GM12878 (cell line): ENCODE measurements at regions not wholly inside any gene's neighbourhood (a gene's known extent, or its start where the extent isn't known, plus 50 kb on each side); places are given as distances from the start of the nearest gene placed in this dataset.

Source experiments
- ATAC-seq: fragments of 200-7000 bp; cut with Tn5 transposase; 3 replicates; pipeline ENCODE4 v1.9.1; 2020; ENCODE audit warnings: mild to moderate bottlenecking, moderate library complexity
- BruUV-seq: library from RNA; stranded (reverse); fragments of 400-500 nt; replicated peaks from 2 replicates; lab custom pipeline; 2021; lab: Mats Ljungman, UMichigan
- CTCF ChIA-PET: fragments of 300-600 bp; sonication (Branson Sonifier 250); formaldehyde crosslinking; extraction: SDS; loops from one replicate; lab custom pipeline; 2021; ENCODE audit warnings: inconsistent platforms; lab: Yijun Ruan, JAX
- POLR2A ChIA-PET: fragments of 350-600 bp; formaldehyde crosslinking; extraction: SDS; loops from one replicate; lab custom pipeline; 2021; ENCODE audit warnings: inconsistent platforms; lab: Charles Lee
- RAD21 ChIA-PET: fragments of 300-600 bp; sonication (Branson Sonifier 250); formaldehyde crosslinking; loops from one replicate; lab custom pipeline; 2023; ENCODE audit warnings: antibody characterized with exemption; ENCODE audit not compliant: unreplicated experiment; lab: Charles Lee
- SMC1A ChIA-PET: fragments of 300-600 bp; sonication (Branson Sonifier 250); formaldehyde crosslinking; loops from one replicate; lab custom pipeline; 2023; ENCODE audit not compliant: unreplicated experiment, uncharacterized antibody; lab: Charles Lee
- DNase-seq: peaks from one replicate; pipeline ENCODE4 v3.0.0-alpha.2; 2011; ENCODE audit warnings: low read depth, low spot score
- FAIRE-seq: peaks from 3 replicates; lab custom pipeline; 2011; peaks lifted over from hg19 to GRCh38; lab: Jason Lieb, UNC
- H2AFZ ChIP-seq: 2 replicates; pipeline ENCODE4 v1.6.0; 2011; ENCODE audit warnings: low read depth, low read length, control low read depth; ENCODE audit not compliant: control insufficient read depth
- H3K27ac ChIP-seq: 2 replicates; pipeline ENCODE4 v1.5.1; 2011; ENCODE audit warnings: control low read depth; ENCODE audit not compliant: control insufficient read depth, insufficient read depth
- H3K27me3 ChIP-seq, 2 experiments: replicated peaks in 1 of 2; 2 replicates each; pipeline versions ENCODE4 v1.6.0 to v1.6.1; 2011; ENCODE audit warnings: low read length in 1 of 2; ENCODE audit not compliant: control insufficient read depth in 2 of 2, insufficient read depth in 2 of 2
- H3K36me3 ChIP-seq, 2 experiments: 2 replicates each; pipeline ENCODE4 v1.5.1; 2011; ENCODE audit warnings: low read length in 1 of 2; ENCODE audit not compliant: control insufficient read depth in 2 of 2, insufficient read depth in 2 of 2
- H3K4me1 ChIP-seq: 2 replicates; pipeline ENCODE4 v1.6.1; 2011; ENCODE audit warnings: mild to moderate bottlenecking, low read length, moderate library complexity, mixed read lengths; ENCODE audit not compliant: control insufficient read depth, insufficient read depth
- H3K4me2 ChIP-seq: 2 replicates; pipeline ENCODE4 v1.6.0; 2011; ENCODE audit warnings: control low read depth; ENCODE audit not compliant: control insufficient read depth, insufficient read depth
- H3K4me3 ChIP-seq: fragments of 200-600 bp; sonication (generic); 2 replicates; pipeline ENCODE4 v1.5.1; 2016
- H3K79me2 ChIP-seq: 2 replicates; pipeline ENCODE4 v1.6.0; 2011; ENCODE audit warnings: low read length; ENCODE audit not compliant: control insufficient read depth, insufficient read depth
- H3K9ac ChIP-seq: 2 replicates; pipeline ENCODE4 v1.8.0; 2011; ENCODE audit warnings: low read length, control low read depth, mixed read lengths; ENCODE audit not compliant: control insufficient read depth, insufficient read depth
- H3K9me3 ChIP-seq: replicated peaks from 3 replicates; pipeline ENCODE4 v1.5.1; 2011; ENCODE audit warnings: mild to moderate bottlenecking, low read length; ENCODE audit not compliant: control insufficient read depth, insufficient read depth
- H4K20me1 ChIP-seq: 2 replicates; pipeline ENCODE4 v1.6.0; 2011; ENCODE audit not compliant: control insufficient read depth, insufficient read depth
- ASH2L ChIP-seq: fragments of 300-600, 200-600 bp; sonication (generic); IDR thresholded peaks from 2 replicates; pipeline ENCODE4 v1.6.1; 2017; ENCODE audit warnings: low read depth, mild to moderate bottlenecking, borderline replicate concordance
- ATF3 ChIP-seq: IDR thresholded peaks from 2 replicates; pipeline ENCODE4 v1.6.1; 2011; ENCODE audit warnings: low read depth, mild to moderate bottlenecking, low read length, moderate library complexity, borderline replicate concordance; ENCODE audit errors: extremely low read depth
- CBFB ChIP-seq: IDR thresholded peaks from 2 replicates; pipeline ENCODE4 v1.6.1; 2016; ENCODE audit warnings: antibody characterized with exemption, low read depth
- E2F8 ChIP-seq: fragments of 450-650 bp; IDR thresholded peaks from 2 replicates; pipeline ENCODE4 v1.6.1; 2018; ENCODE audit warnings: mild to moderate bottlenecking, low read depth, moderate library complexity; ENCODE audit not compliant: partially characterized antibody
- FOS ChIP-seq: IDR thresholded peaks from 3 replicates; pipeline ENCODE4 v1.6.1; 2011; ENCODE audit warnings: borderline replicate concordance; ENCODE audit not compliant: insufficient read length; ENCODE audit errors: extremely low read depth
- MYC ChIP-seq: IDR thresholded peaks from 2 replicates; pipeline ENCODE4 v1.6.1; 2011; ENCODE audit warnings: mild to moderate bottlenecking, low read length, moderate library complexity, inconsistent platforms; ENCODE audit not compliant: insufficient read depth, insufficient replicate concordance, insufficient read length, severe bottlenecking
- NBN ChIP-seq: fragments of 450-650 bp; IDR thresholded peaks from 2 replicates; pipeline ENCODE4 v1.6.1; 2016
- PAX5 ChIP-seq: IDR thresholded peaks from 2 replicates; pipeline ENCODE4 v1.6.1; 2011; ENCODE audit warnings: low read depth, low read length, borderline replicate concordance
- RBBP5 ChIP-seq: fragments of 200-600 bp; sonication (generic); conservative IDR thresholded peaks from 2 replicates; pipeline ENCODE4 v1.6.1; 2016
- RUNX3 ChIP-seq: IDR thresholded peaks from 2 replicates; pipeline ENCODE4 v1.6.1; 2012; ENCODE audit warnings: low read length, inconsistent platforms
- SMAD5 ChIP-seq: IDR thresholded peaks from 2 replicates; pipeline ENCODE4 v1.6.1; 2016; ENCODE audit warnings: antibody characterized with exemption, low read depth
- SUPT20H ChIP-seq: IDR thresholded peaks from 2 replicates; pipeline ENCODE4 v1.6.1; 2011; ENCODE audit warnings: low read depth, mild to moderate bottlenecking, low read length, moderate library complexity, borderline replicate concordance; ENCODE audit not compliant: control insufficient read depth
- USF1 ChIP-seq: IDR thresholded peaks from 2 replicates; pipeline ENCODE4 v1.6.1; 2011; ENCODE audit warnings: borderline replicate concordance, low read depth, mild to moderate bottlenecking, moderate library complexity, mixed read lengths, low read length; ENCODE audit not compliant: insufficient read depth; ENCODE audit errors: extremely low read length
- ZNF274 ChIP-seq: IDR thresholded peaks from one replicate; pipeline ENCODE4 v1.8.0; 2011; ENCODE audit not compliant: insufficient read length, insufficient read depth
- WGBS: methylation state at CpG from one replicate; pipeline ENCODE4 v1.1.6; 2016; ENCODE audit warnings: low lambda C conversion rate; ENCODE audit not compliant: insufficient replicate concordance, insufficient coverage; ENCODE audit errors: missing lambda C conversion rate; 5-methylcytosine and 5-hydroxymethylcytosine counted together
- in situ Hi-C: fragments of 300-500 bp; cut with MboI; formaldehyde crosslinking; loops from 9 replicates; pipeline ENCODE4 v1.14.3; 2018; ENCODE audit warnings: mixed read lengths
- intact Hi-C: fragments of 100-400 bp; cut with micrococcal nuclease; formaldehyde crosslinking; loops from one replicate; pipeline ENCODE4 v1.14.2; 2022; ENCODE audit not compliant: unreplicated experiment
- TF ChIP-seq, protein P1 (sequence below): IDR thresholded peaks from 2 replicates; pipeline ENCODE4 v1.6.1; 2011; ENCODE audit warnings: borderline replicate concordance, low read depth, mild to moderate bottlenecking, moderate library complexity, low read length; ENCODE audit not compliant: insufficient read depth, poor library complexity, severe bottlenecking

DNA sequence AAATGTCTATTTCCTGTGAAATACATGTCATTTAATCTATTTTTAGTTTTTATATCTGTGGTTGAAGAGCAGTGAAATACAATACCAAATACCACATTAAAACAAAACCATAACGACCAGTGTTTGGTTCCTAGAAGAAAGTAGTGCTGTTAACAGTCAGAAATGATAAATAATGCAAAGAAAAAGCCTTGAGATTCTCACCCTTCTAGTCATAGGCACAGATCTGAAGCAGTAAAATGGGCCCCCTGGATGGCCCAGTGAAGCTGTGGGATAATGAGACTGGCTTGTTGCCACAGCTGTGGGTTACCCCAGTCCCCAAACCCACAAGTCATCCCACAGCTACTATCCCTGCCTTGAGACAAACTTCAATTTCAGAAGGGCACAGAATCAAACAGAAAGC, 137.3 kb upstream of the RPL34 start (continued):
- TF ChIP-seq E2F8 (no peak), USF1 (no peak), FOS (no peak), ATF3 (no peak)

GRCh38 chr4:108480881-108481280, 139.5 kb upstream of the RPL34 start:
- H3K27ac ChIP-seq: no peak overlapping the region; the same call in 1 of the 2 replicates
- TF ChIP-seq ZNF274: no peak
- no peak for TF ChIP-seq SUPT20H
- no peak for TF ChIP-seq CBFB
- TF ChIP-seq RBBP5: no peak
- TF ChIP-seq, protein P1, sequence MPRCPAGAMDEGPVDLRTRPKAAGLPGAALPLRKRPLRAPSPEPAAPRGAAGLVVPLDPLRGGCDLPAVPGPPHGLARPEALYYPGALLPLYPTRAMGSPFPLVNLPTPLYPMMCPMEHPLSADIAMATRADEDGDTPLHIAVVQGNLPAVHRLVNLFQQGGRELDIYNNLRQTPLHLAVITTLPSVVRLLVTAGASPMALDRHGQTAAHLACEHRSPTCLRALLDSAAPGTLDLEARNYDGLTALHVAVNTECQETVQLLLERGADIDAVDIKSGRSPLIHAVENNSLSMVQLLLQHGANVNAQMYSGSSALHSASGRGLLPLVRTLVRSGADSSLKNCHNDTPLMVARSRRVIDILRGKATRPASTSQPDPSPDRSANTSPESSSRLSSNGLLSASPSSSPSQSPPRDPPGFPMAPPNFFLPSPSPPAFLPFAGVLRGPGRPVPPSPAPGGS: no peak
- TF ChIP-seq RUNX3: no peak
- no peak for TF ChIP-seq NBN
- no peak for TF ChIP-seq ASH2L
- TF ChIP-seq MYC: no peak
- no peak for TF ChIP-seq E2F8
- TF ChIP-seq SMAD5: no peak
- TF ChIP-seq PAX5: no peak
- TF ChIP-seq, all 136 proteins: peak for 0
- FAIRE-seq (no peak), ATAC-seq (no peak), DNase-seq (no peak)
- ChIA-PET CTCF (interaction anchor here (1.2 kb wide), 1 partner anchor 19 kb away, joined by 3 read pairs; no protein-coding TSS in a partner anchor), RAD21 (interaction anchor here (1.7 kb wide), 1 partner anchor 723 kb away, joined by 4 read pairs; no protein-coding TSS in a partner anchor), SMC1A (interaction anchor here (0.6 kb wide), 1 partner anchor 19 kb away, joined by 3 read pairs; no protein-coding TSS in a partner anchor), POLR2A (no interaction called here)
- H3K4me3 ChIP-seq: no peak overlapping the region
- 0% methylated on average over 1 of the region's 1 CpG for WGBS
- no peaks in the 10 kb centered on the region for H3K27me3 ChIP-seq
- no peaks in the 10 kb centered on the region for H3K4me1 ChIP-seq
- no peaks in the 10 kb centered on the region for H4K20me1 ChIP-seq
- H3K36me3 ChIP-seq: no peaks in the 10 kb centered on the region
- H3K9me3 ChIP-seq: no peaks in the 10 kb centered on the region
- in situ Hi-C loops (no loop called here), intact Hi-C loops (no loop called here)
- H3K9ac ChIP-seq: no peak overlapping the region
- no peak overlapping the region for H2AFZ ChIP-seq
- H3K79me2 ChIP-seq: no peaks in the 10 kb centered on the region
- no TSS peak for BruUV-seq
- no peak overlapping the region for H3K4me2 ChIP-seq
